VCaP (cell line): ENCODE measurements at regions not wholly inside any gene's neighbourhood (a gene's known extent, or its start where the extent isn't known, plus 50 kb on each side); places are given as distances from the start of the nearest gene placed in this dataset.
"Not testable (repeated sequence)": the region's sequence is repeated elsewhere in the genome, so short reads cannot be mapped to it uniquely, and the experiment has no call there.

Experiments
- H3K27ac ChIP-seq: fragments of 450-650 bp; 2 replicates; pipeline ENCODE4 v1.5.1; 2017
- CTCF ChIP-seq: fragments of 450-650 bp; conservative IDR thresholded peaks from 2 replicates; pipeline ENCODE4 v1.5.1; 2017; ENCODE audit warnings: mild to moderate bottlenecking, moderate library complexity

GRCh38 chr2:75406131-75406581 lies 154.6 kb downstream of the EVA1A start:
- no peak overlapping the region for H3K27ac ChIP-seq
- no peak for TF ChIP-seq CTCF

GRCh38 chr2:75405000-75405399 lies 155.7 kb downstream of the EVA1A start:
- no peak overlapping the region for H3K27ac ChIP-seq
- no peak for TF ChIP-seq CTCF

- TF ChIP-seq CTCF: peak; percentile 86
- no peak overlapping the region for H3K27ac ChIP-seq
Observed at GRCh38 chr2:75403991-75404428, 156.7 kb downstream of the EVA1A start.

GRCh38 chr2:75396314-75396713 lies 164.4 kb downstream of the EVA1A start:
- no peak for TF ChIP-seq CTCF
- no peak overlapping the region for H3K27ac ChIP-seq

- not testable (repeated sequence) for H3K27ac ChIP-seq
Observed at GRCh38 chr2:75394764-75395163, 166.0 kb downstream of the EVA1A start.

- no peak overlapping the region for H3K27ac ChIP-seq
- no peak for TF ChIP-seq CTCF
Observed at GRCh38 chr2:75390169-75390568, 170.6 kb downstream of the EVA1A start.

GRCh38 chr2:75389271-75389670 lies 171.5 kb downstream of the EVA1A start:
- no peak overlapping the region for H3K27ac ChIP-seq
- TF ChIP-seq CTCF: no peak

- TF ChIP-seq CTCF: no peak
- no peak overlapping the region for H3K27ac ChIP-seq
Observed at GRCh38 chr2:75381032-75381431, 179.7 kb downstream of the EVA1A start.
